GDM1 (cell line): ENCODE measurements at regions not wholly inside any gene's neighbourhood (a gene's known extent, or its start where the extent isn't known, plus 50 kb on each side); places are given as distances from the start of the nearest gene placed in this dataset.
"Not testable (repeated sequence)": the region's sequence is repeated elsewhere in the genome, so short reads cannot be mapped to it uniquely, and the experiment has no call there.

ENCODE experiments used
- DNase-seq: peaks from one replicate; lab custom pipeline; 2025; lab: John Stamatoyannopoulos, UW

DNA sequence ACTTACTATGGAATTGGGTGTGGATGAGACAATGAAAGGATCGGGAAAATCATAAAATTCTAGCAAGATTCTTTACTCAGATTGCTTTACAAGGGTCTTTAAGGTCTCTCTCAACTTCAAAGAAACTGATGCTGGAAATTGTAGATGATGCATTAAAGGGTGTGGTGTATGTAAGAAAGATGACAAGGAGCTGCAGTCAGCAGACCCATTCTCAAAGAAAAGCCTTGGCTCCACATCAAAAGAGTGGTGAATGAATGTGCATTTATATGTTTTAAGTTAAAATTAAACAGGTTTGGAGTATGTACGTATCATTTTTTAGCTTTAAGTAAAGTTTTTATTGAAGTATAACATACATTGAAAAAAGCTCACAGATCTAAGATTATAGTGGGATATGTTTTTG, 194.5 kb downstream of the C12orf75 start:
- no peak for DNase-seq

DNA sequence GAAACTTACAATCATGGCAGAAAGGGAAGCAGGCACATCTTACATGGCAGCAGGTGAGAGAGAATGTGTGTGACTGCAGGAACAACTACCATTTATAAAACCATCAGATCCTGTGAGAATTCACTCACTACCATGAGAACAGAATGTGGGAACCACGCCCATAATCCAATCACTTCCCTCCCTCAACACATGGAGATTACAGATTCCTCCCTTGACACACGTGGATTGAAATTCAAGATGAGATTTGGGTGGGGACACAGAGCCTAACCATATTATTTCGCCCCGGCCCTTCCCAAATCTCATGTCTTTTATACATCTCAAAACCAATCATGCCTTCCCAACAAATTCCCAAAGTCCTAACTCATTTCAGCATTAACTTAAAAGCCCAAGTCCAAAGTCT, 203.6 kb downstream of the C12orf75 start:
- no peak for DNase-seq

DNA sequence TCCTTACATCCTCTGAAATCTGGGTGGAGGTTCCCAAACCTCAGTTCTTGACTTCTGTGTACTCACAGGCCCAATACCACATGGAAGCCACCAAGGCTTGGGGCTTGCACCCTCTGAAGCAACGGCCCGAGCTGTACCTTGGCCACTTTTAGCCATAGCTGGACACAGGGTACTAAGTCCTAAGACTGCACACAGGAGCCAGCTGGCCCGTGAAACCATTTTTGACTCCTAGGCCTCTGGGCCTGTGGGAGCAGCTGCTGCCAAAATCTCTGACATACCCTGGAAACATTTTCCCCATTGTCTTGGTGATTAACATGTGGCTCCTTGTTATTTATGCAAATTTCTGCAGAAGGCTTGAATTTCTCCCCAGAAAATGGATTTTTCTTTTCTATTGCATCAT, 204.5 kb downstream of the C12orf75 start:
- DNase-seq = not testable (repeated sequence)

DNA sequence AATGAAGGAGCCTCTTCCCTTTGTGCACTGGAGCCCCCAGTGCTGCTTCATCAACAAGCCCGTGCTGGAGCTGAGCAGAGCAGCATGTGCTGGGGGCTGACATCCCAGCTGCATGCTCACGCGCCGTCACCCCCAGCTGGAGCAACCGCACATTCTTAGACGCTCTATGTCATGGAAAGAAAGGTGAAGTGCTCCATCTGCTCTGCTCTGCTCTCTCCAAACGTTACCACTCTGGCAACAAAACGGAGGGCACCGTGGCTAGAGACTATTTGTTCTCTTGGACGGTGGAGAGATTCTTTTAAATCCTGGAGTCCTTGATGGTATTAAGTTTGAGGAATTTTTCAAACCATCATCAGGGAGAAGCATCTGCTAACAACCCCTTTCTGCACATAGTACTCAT, 208.4 kb downstream of the C12orf75 start:
- DNase-seq = no peak

DNA sequence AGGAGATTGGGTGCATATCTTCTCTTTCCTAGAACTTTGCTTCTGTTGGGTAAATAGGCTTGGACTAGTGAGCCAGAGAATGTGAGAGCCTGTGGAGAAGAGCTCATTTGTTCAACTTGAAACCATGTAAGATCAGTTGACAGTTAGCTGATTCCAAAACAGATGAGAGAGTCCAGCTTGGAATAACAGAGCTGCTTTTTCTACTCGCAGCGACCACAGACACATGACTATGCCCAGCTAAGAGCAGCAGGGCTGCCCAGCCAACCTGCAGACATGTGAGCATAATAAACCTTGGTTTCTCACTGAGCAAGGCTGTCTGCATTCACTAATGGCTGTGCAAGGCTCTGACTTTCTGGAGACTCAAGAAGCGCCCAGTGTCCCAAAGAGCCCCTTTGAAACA, 209.2 kb downstream of the C12orf75 start:
- DNase-seq = no peak

DNA sequence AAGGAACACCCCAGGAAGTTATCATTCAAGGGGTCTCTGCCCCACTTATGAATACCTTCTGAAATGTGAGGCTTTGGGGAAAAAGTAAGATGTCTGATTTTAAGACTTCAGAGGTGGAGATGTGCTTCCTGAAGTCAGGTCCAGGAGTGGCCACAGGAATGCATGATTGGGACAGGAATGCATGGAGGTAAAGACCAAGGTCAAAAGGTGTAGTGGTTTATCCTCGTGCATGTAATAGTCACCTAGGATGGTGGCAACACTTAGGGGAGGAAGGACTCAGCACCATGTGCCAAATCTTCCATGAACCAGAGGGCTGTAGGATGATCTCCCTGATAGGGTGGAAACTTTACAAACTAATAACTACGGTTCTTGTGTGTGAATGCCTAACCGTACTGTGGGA, 217.3 kb downstream of the C12orf75 start:
- no peak for DNase-seq

DNA sequence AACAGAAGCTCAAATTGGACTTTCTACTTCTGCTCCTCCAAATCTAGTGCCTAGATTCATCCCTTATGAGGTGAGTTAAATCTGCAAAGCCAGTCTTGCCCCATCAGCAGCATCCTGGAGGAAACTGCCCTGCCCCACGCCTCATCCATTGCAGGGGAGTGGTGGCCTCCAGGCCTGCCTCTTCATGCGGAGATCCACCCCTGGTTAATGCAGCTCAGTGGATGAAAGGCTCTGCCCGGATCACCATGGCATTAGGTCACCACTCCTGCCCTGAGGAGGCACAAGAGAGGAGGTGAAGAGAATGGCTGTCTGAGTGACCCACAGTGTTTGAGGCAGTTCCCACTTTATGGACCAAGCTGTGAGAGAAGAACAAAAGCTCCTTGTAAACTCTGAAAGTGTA, 218.1 kb downstream of the C12orf75 start:
- DNase-seq = no peak

DNA sequence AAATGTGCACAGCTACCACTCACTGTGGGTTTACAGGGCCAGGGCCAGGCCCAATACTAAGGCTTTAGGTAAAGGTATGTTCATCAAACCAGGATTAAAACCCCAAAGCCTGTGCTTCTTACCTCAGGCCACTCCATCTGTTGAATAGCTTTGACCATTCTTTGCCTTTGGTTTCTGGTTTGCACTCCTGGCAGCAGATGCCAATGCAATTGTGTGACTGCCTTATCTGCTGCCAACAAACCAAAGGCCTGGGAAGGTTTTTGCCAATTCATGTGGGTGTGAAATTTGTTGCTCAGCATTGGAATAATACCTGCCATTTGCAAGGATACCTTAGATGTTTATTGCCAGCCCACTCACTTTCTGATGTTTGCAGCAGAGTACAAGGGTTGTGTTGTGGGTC, 221.6 kb downstream of the C12orf75 start:
- no peak for DNase-seq

DNA sequence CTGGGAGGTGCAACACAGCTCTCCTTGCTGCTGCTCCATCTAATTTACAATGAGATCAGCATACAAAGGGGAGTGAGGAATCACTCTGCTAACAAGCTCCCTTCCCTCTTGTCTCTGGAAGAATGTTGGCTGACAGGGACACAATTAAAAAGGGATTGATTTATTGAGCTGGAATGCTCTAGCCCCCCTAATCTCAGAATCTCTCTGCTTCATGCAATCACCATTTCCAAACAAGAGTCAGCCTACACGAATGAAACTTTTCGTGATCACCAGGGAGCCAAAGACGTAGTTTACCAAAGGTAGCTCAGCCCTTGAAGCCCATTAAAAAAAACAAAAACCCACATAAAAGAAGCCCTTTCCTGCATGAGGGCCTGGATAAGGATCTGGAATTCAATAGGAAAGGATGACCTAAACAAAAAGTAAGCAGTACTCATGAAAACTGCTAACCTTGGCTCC, 223.8 kb downstream of the C12orf75 start:
- no peak for DNase-seq

DNA sequence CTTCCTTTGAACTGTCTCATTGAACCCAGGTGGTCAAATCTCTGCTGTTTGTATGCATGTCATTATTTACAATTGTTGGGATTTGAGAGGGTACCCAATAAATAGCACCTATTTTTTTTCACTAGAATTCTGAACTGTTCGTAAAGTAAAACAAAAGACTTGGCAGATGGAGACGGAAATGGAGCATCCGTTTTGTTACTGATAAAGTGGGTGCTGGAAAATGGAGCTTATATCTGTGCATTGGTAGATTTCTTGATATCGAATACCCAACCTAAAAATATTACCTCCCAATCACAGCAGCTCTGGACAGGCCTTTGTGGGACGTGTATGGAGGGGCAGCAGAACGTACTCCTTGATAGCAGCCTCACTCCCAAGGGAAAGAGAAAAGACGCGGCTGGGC, 224.4 kb downstream of the C12orf75 start:
- no peak for DNase-seq

DNA sequence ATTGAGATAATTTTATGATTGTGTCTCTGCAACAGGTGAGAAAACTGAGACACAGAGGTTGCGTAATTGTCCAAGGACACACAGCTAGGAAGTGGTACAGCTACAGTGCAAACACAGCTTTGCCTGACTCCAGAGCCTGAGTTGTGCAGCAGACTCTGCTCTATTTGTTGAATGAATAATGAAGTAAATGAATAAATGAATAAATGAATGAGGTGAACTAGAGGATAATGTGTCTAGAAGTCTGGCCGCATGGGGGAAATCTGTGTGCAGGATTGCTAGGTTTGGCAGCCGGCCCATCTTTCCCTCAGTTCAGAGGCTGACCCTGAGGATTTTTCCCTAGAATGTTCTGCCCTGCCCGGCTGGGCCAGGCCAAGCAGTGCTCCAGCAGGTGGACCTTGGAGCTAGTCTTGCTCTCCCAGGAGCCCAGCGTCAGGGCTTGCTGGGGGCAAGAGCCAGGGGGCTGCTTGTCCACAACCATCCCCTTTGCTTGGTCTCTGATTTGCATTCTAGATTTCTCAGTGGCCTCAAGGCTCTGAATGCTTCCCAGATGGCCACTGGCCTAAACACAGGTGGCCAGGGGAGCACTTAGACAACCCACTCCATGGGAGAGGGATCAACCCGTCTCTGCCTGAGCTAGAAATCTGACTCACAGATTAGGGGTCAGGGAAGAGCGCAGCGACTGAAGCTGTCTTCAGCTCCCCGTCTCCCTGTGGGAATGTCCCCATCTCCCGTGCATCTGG, 225.2 kb downstream of the C12orf75 start:
- DNase-seq = no peak

DNA sequence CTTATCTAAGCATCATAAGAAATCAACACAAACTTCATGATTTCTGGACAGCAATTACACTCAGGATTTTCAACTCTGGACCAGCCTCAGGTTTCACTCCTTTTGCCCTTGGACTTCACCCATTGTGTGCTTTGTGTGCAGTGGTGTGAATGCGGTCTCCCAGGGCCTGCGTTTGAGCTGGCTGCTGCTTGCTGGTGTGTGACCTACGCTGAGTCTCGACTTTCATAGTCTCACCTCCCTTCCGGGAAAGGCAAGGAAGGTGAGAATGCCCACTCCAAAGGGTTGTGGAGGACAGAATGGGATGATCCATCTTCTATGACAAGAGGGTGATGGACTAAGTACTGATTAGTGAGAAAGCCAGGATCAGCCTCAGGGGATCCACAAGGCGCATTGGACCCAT, 228.8 kb downstream of the C12orf75 start:
- no peak for DNase-seq

DNA sequence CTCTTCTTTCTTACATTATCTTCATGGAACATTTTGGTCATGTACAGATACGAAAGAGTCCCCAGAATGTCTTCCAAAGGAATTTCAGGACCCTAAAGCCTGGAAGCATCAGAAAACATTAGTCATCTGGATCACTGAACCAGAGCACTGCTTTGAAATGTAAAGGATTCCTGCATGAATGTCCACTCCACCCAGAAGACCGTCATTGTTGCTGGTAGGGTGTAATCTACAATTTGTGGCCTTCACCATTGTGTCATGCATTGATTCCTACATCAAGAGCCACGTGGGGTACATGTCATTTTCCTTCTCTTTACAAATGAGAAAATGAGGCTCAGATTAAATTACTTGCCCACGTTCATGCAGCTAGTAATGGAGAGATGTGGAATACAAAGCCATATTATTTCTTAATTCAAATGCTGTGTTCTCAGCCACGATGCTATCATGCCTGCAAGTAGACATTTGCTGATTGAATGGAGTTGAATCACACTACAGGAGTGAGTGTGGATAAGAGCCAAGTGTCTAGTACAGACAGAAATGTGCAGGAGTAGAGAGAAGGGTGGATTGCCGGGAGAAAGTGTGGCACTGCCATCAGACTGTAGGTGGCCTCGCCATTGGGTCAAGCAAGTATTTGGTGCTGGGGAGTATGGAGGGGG, 231.2 kb downstream of the C12orf75 start:
- DNase-seq = no peak

DNA sequence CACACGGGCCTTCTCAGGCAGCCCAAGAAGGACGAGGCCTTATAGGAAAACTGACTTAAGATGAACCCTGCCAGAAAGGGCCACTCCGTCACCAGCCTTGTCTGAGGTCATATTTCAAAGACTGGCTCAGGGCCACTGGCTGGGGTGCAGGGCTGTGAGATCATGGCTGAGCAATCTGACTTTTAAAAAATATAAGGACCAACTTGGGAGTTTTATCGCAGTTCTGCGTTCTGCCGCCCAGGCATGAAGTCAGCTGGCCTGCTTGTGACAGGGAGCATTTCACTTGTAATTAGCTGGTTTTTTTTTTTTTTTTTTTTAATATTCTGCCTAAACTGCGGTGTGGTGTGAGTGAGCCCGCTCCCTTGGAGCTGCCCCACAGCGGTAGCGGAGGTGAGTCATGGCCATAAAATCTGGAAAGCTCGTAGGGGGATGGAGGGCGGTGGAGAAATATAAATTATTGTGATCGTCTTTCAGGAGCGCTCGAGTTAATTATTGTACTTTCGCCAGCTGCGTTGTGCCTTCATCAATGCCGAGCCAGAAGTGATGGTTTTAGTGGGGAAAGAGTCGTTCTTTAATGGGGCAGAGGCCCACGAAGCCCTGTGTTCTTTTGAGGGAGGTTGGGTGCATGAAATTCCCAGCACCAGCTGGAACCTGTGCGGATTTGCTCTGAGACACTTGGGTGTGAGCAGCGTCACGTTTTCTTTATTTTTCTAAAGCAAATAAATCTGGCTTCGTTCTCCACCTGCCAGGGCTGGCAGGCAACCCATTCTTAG, 231.9 kb downstream of the C12orf75 start:
- no peak for DNase-seq

DNA sequence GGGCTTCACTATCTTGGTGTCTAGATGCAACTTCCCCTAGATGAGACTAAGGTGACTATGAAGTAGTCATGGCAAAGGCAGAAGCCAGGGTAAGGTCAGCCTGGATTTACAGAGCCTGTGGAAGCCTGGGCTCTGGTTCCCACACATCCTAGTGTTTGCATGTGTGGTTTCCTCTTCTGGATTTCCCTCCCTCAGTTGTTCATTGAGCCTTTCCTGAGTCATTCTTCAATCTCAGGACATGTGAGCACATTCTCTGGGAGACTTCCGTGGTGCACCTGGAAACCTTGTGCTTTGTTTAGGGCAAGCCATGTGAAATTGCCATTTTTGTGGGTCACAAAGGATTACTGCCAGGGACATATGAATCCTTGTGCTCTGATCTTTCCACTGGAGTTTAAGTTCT, 236.6 kb downstream of the C12orf75 start:
- no peak for DNase-seq

DNA sequence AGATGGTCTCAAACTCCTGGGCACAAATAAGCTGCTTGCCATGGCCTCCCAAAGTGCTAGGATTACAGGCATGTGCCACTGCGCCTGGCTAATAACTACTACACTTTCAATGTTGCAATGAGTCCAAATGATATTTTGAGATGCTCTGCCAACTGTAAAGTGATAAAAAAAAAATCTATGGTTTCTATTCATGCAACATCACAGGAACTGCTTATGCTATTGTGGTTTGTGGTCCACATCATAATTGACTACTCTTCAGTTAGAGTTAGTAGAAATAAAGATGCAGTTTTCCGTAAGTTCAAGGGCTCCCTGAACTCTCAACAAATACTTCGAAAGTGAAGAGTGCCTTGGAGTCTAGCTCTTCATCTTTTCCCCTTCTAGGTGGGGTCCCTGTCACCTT, 239.4 kb downstream of the C12orf75 start:
- DNase-seq = no peak

DNA sequence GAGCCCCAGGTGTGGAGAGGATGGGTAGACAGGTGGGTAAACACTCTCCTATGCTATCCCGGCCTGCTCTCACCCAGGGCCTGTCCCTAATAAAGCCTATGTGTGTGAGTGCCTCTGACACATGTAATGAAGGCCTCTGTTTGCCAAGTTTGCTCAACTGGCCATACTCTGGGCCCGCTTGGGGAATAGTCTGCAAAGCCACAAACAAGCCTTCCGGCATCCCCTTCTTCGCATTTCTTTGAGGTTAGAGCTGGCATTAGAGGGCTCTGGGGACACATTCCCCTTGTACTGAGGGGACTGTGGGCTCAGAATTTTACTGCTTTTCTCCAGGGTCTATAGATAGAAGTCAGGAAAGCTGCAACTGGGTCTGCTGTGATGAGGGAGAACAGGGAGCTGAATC, 240.5 kb downstream of the C12orf75 start:
- DNase-seq = no peak

DNA sequence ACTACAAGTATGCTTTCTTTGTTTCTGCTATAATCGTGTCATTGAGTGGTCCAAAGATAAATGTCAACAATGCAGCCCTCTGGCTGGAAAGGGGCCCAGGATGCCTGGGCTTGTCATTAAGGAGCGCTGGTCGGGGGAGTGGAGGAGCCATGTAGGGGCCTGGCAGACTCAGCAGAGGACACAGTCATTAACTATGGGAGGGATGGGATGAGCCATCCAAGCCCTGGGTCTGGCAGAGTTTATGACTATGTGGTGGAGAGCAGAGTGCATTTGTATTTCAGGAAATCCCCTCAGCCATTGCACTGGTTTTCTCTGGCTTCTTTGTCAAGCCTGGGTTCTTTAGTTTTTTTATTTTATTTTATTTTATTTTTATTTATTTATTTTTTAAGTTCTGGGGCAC, 243.1 kb downstream of the C12orf75 start:
- DNase-seq = no peak

DNA sequence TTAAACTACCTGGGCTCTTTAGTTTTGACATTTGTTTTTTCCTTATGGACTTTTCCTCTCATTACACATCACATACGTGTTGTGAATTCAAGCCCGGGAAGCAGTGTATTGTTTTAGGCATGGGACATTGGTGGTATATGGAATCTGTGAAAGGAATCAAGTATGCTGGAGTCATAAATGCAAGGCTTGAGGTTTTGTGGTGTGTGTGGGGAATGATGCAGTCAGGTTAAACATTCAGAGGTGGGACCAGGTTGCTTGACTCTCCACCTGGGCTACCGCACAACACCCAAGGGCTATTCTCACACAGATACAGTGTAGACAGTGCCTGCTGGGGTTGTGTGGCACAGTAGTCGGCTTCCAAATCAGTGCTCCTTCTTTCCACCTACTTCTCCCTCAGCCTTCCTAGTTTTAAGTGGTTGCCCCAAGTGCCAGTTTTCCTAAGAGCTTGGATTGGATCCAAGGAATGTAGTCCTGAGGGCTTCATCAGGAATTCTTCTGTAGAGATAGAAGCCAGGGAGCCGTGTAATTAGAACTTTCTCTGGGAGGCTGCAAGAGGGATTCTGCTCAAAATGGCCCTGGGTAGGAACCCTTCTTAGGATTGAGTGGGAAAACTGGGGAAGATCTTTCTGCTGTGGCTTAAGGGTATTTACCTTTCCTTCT, 243.7 kb downstream of the C12orf75 start:
- DNase-seq = no peak

DNA sequence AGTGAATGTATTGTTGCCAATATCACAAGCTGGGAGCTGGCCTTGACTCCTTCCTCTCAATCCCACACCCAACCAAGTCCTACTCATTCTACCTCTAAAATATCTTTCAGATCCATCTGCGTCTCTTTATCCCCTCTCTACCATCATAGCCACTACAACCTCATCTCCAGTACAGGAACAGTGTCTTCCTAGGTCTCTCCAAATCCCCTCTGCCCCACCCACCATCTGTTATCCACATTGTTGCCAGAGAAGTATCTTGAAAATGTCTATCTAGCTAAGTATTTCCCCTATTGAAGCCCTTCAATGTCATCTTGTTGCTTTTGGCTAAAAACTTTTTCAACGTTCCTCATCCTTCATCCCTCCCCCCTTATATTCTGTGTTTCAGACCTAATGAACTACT, 244.7 kb downstream of the C12orf75 start:
- DNase-seq = no peak

DNA sequence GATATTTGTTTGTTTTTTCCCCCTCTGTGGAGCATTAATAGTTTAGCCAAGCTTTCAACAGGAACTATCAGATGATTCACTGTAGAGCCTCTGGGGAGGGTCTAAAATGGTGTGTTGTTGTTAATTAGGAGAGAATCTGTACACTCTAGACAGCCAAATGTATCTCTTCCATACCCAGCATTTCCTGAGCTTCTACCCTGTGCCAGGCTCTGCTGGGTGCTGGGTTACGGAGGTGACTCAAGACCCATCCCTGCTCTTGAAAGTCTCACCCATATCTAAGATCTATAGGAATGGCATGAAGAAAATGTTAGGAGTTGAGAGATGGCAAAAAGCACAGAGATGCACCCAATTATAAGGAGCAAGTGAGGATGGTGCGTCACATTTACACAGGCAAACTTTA, 245.8 kb downstream of the C12orf75 start:
- DNase-seq = no peak

DNA sequence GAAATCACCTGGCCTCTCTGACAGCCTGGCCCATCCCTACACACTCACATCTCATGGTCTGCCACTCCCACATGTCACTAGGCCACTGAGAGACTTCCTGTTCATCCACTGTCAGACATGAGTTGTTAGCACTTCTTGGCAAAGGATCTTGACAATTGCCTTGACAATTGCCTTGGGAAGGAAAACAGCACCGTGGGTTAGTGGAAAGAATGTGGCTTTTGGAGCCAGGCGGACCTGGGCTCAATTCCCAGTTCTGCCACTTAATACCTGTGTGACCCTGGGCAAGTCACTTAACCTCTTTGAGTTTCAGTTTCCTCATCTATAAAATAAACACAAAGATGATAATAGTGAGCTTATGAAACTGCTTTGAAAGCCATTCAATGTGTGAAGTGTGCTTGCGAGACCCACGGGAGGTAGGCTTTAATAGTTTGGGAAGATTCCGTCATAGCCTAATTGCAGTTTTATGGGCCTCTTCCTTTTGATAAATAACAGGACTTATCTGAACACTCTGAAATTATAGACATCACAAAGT, 250.4 kb downstream of the C12orf75 start:
- DNase-seq = no peak
